ENCODE measurements at regions not wholly inside any gene's neighbourhood (a gene's known extent, or its start where the extent isn't known, plus 50 kb on each side); places are given as distances from the start of the nearest gene placed in this dataset.
"Not testable (repeated sequence)": the region's sequence is repeated elsewhere in the genome, so short reads cannot be mapped to it uniquely, and the experiment has no call there.

DNA sequence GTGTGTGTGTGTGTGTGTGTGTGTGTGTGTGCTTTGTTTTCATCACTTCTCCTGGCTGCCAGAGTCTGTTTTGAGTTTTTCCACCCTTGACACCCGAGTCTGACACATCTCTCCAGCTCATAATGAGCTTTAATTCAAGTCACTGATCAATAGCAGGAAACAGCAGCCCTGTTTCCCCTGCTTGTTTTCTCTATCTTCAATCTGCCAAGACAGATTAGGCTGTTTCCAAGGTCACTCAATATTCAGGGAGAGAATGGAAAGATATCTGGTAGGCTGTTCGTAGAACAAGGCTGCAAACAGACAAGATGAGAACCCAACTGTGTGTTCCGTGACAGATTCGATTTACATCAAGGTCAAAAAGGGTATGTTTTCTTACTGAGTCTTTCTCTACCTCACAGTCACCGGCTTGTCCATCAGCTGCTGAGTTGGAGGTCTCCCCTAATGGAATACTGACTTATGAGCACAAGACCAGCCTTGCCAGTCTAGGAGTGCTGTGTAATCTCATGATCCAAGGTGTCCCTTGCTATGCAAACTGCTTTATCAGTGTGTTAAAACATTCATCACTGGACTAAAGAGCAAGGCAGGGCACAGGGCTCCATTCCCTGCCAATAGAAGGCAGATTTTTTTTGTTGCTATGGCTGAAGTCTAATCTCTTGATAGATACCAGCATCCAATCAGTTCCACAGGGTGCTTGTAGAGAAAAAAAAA, 187.9 kb upstream of the LMCD1 start:
- Histone ChIP-seq H3K4me3 (no peak overlapping the region), H2AFZ (no peak overlapping the region), H3K4me2 (no peak overlapping the region), H3K79me2 (no peaks in the 10 kb centered on the region), H3K36me3 (replicated peaks; ENCODE audit: insufficient read depth, low read depth) (no peaks in the 10 kb centered on the region), H3K27ac (no peak overlapping the region), H3K27me3 (no peaks in the 10 kb centered on the region), H3K4me1 (ENCODE audit: insufficient read depth) (no peaks in the 10 kb centered on the region), H3K9me3 (ENCODE audit: low read depth) (no peaks in the 10 kb centered on the region), H4K20me1 (ENCODE audit: insufficient read depth, poor library complexity, severe bottlenecking) (no peaks in the 10 kb centered on the region), H3K9me2 (replicated peaks; ENCODE audit: insufficient read depth) (no peaks in the 10 kb centered on the region)
- DNase-seq (ENCODE audit: low spot score): peak; percentile 8
- TF ChIP-seq, protein P1, sequence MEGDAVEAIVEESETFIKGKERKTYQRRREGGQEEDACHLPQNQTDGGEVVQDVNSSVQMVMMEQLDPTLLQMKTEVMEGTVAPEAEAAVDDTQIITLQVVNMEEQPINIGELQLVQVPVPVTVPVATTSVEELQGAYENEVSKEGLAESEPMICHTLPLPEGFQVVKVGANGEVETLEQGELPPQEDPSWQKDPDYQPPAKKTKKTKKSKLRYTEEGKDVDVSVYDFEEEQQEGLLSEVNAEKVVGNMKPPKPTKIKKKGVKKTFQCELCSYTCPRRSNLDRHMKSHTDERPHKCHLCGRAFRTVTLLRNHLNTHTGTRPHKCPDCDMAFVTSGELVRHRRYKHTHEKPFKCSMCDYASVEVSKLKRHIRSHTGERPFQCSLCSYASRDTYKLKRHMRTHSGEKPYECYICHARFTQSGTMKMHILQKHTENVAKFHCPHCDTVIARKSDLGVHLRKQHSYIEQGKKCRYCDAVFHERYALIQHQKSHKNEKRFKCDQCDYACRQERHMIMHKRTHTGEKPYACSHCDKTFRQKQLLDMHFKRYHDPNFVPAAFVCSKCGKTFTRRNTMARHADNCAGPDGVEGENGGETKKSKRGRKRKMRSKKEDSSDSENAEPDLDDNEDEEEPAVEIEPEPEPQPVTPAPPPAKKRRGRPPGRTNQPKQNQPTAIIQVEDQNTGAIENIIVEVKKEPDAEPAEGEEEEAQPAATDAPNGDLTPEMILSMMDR (IDR thresholded peaks at IDR 0.05; ENCODE audit: poor library complexity): no peak
- TF ChIP-seq EZH2 (IDR thresholded peaks at IDR 0.05; ENCODE audit: borderline replicate concordance): no peak
- TF ChIP-seq EZH2phosphoT487 (IDR thresholded peaks at IDR 0.05; ENCODE audit: low read depth, severe bottlenecking, unreplicated experiment): no peak
- 49% methylated on average over 5 of the region's 5 CpGs for WGBS (ENCODE audit: low lambda C conversion rate, missing lambda C conversion rate)

DNA sequence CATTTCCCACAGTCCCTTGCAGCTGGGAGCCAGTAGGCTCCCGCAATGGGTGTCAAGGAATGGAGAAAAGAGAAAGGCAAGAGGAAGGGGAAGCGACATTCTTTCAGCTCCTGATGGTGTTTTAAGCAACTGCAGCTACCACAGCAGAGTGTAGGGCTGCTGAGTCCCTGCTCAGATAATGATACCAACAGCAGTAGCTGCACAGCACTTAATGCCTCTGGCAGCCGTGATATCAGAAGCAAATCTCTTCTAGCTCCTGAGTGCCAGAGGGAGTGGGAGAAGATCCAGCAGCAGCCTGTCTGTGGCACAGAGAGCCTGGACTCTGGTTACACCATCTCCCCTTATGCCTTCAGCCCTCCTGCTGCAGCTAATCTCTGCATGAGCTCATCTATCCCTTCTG, 186.1 kb upstream of the LMCD1 start:
- not testable (repeated sequence) for H3K9me3 ChIP-seq (ENCODE audit: low read depth); H2AFZ ChIP-seq; DNase-seq (ENCODE audit: low spot score); H3K4me3 ChIP-seq; H3K79me2 ChIP-seq; H3K4me2 ChIP-seq; H3K4me1 ChIP-seq (ENCODE audit: insufficient read depth); H3K9me2 ChIP-seq (replicated peaks; ENCODE audit: insufficient read depth); H3K36me3 ChIP-seq (replicated peaks; ENCODE audit: insufficient read depth, low read depth); H3K27ac ChIP-seq; H3K27me3 ChIP-seq; H4K20me1 ChIP-seq (ENCODE audit: insufficient read depth, poor library complexity, severe bottlenecking)
- 66% methylated on average over 3 of the region's 3 CpGs for WGBS (ENCODE audit: low lambda C conversion rate, missing lambda C conversion rate)

GRCh38 chr3:8317661-8318649, 183.7 kb upstream of the LMCD1 start:
- H2AFZ ChIP-seq: no peak overlapping the region
- H3K27me3 ChIP-seq: no peaks in the 10 kb centered on the region
- H3K4me2 ChIP-seq: no peak overlapping the region
- H3K9me2 ChIP-seq (replicated peaks; ENCODE audit: insufficient read depth): no peaks in the 10 kb centered on the region
- H3K79me2 ChIP-seq: no peaks in the 10 kb centered on the region
- H3K27ac ChIP-seq: no peak overlapping the region
- TF ChIP-seq, protein P1 (IDR thresholded peaks at IDR 0.05; ENCODE audit: poor library complexity): no peak
- TF ChIP-seq EZH2phosphoT487 (IDR thresholded peaks at IDR 0.05; ENCODE audit: low read depth, severe bottlenecking, unreplicated experiment): no peak
- TF ChIP-seq EZH2 (IDR thresholded peaks at IDR 0.05; ENCODE audit: borderline replicate concordance): no peak
- H3K36me3 ChIP-seq (replicated peaks; ENCODE audit: insufficient read depth, low read depth): no peaks in the 10 kb centered on the region
- 76% methylated on average over 8 of the region's 8 CpGs for WGBS (ENCODE audit: low lambda C conversion rate, missing lambda C conversion rate)
- DNase-seq (ENCODE audit: low spot score): no peak
- no peaks in the 10 kb centered on the region for H3K4me1 ChIP-seq (ENCODE audit: insufficient read depth)
- H3K4me3 ChIP-seq: no peak overlapping the region
- no peaks in the 10 kb centered on the region for H4K20me1 ChIP-seq (ENCODE audit: insufficient read depth, poor library complexity, severe bottlenecking)
- no peaks in the 10 kb centered on the region for H3K9me3 ChIP-seq (ENCODE audit: low read depth)
